ENCODE measurements at regions not wholly inside any gene's neighbourhood (a gene's known extent, or its start where the extent isn't known, plus 50 kb on each side); places are given as distances from the start of the nearest gene placed in this dataset.

DNA sequence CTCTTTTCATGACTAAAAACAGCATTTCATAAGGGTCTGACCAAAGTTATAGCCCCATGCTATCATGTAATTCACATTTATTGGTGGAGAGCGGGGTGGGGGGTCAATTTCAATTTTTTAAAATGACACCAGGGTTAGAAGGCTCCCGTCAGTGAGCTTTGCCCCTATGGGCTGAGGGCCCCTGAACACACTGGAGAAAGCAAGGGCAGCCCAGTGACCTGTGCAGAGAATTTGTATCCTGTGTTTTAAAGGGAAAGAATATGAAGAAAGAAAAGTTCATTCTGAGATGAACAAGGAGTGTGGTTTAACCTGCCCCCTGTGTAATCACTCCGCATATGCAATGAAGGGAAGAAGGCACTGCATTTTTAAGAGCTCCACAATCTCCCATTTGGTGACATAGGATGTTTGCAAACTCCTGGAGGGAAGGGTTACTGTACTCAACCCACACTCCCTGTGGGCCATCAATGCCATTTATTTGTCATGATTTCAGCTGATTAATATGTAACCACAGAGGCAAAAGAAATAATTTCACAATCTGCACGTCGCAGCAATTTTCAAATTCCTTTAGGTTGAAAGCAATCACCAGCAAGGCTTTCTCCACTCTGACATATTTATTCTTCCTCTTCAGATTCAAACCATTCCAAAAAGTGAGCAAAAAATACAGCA is 95.6 kb downstream of the ZNF281 start (continued):
- TF ChIP-seq FOSL2 (CRISPR knock-in tag; IDR thresholded peaks at IDR 0.05) (peak; percentile 40; the same call in 1 of the 2 replicates), HNRNPLL (IDR thresholded peaks at IDR 0.05; ENCODE audit: low read depth, low read length, poor library complexity, severe bottlenecking) (no peak), ZEB1 (IDR thresholded peaks at IDR 0.05; ENCODE audit: insufficient replicate concordance, low read depth) (no peak), RFXAP (CRISPR knock-in tag; IDR thresholded peaks at IDR 0.05; ENCODE audit: borderline replicate concordance) (peak; percentile 43; the same call in 1 of the 2 replicates), MBNL3 (CRISPR knock-in tag; conservative IDR thresholded peaks at IDR 0.05) (no peak), ONECUT2 (CRISPR knock-in tag; IDR thresholded peaks at IDR 0.05) (no peak), HNRNPH1 (optimal IDR thresholded peaks at IDR 0.05; ENCODE audit: low read depth, low read length) (no peak), NFIB (CRISPR knock-in tag; IDR thresholded peaks at IDR 0.05; ENCODE audit: borderline replicate concordance) (no peak), HES4 (CRISPR knock-in tag; IDR thresholded peaks at IDR 0.05; ENCODE audit: borderline replicate concordance) (no peak)
- TF ChIP-seq, protein P1, sequence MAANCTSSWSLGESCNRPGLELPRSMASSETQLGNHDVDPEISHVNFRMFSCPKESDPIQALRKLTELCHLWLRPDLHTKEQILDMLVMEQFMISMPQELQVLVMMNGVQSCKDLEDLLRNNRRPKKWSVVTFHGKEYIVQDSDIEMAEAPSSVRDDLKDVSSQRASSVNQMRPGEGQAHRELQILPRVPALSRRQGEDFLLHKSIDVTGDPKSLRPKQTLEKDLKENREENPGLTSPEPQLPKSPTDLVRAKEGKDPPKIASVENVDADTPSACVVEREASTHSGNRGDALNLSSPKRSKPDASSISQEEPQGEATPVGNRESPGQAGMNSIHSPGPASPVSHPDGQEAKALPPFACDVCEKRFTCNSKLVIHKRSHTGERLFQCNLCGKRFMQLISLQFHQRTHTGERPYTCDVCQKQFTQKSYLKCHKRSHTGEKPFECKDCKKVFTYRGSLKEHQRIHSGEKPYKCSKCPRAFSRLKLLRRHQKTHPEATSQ (CRISPR knock-in tag; IDR thresholded peaks at IDR 0.05; ENCODE audit: borderline replicate concordance) = no peak
- TF ChIP-seq, protein P2, sequence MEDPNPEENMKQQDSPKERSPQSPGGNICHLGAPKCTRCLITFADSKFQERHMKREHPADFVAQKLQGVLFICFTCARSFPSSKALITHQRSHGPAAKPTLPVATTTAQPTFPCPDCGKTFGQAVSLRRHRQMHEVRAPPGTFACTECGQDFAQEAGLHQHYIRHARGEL (CRISPR knock-in tag; IDR thresholded peaks at IDR 0.05) = no peak
- TF ChIP-seq, protein P3, sequence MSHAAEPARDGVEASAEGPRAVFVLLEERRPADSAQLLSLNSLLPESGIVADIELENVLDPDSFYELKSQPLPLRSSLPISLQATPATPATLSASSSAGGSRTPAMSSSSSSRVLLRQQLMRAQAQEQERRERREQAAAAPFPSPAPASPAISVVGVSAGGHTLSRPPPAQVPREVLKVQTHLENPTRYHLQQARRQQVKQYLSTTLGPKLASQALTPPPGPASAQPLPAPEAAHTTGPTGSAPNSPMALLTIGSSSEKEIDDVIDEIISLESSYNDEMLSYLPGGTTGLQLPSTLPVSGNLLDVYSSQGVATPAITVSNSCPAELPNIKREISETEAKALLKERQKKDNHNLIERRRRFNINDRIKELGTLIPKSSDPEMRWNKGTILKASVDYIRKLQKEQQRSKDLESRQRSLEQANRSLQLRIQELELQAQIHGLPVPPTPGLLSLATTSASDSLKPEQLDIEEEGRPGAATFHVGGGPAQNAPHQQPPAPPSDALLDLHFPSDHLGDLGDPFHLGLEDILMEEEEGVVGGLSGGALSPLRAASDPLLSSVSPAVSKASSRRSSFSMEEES (CRISPR knock-in tag; IDR thresholded peaks at IDR 0.05) = no peak
- TF ChIP-seq, protein P4, sequence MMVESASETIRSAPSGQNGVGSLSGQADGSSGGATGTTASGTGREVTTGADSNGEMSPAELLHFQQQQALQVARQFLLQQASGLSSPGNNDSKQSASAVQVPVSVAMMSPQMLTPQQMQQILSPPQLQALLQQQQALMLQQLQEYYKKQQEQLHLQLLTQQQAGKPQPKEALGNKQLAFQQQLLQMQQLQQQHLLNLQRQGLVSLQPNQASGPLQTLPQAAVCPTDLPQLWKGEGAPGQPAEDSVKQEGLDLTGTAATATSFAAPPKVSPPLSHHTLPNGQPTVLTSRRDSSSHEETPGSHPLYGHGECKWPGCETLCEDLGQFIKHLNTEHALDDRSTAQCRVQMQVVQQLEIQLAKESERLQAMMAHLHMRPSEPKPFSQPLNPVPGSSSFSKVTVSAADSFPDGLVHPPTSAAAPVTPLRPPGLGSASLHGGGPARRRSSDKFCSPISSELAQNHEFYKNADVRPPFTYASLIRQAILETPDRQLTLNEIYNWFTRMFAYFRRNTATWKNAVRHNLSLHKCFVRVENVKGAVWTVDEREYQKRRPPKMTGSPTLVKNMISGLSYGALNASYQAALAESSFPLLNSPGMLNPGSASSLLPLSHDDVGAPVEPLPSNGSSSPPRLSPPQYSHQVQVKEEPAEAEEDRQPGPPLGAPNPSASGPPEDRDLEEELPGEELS (CRISPR knock-in tag; IDR thresholded peaks at IDR 0.05) = no peak; the same call in 1 of the 2 replicates
- TF ChIP-seq, protein P5, sequence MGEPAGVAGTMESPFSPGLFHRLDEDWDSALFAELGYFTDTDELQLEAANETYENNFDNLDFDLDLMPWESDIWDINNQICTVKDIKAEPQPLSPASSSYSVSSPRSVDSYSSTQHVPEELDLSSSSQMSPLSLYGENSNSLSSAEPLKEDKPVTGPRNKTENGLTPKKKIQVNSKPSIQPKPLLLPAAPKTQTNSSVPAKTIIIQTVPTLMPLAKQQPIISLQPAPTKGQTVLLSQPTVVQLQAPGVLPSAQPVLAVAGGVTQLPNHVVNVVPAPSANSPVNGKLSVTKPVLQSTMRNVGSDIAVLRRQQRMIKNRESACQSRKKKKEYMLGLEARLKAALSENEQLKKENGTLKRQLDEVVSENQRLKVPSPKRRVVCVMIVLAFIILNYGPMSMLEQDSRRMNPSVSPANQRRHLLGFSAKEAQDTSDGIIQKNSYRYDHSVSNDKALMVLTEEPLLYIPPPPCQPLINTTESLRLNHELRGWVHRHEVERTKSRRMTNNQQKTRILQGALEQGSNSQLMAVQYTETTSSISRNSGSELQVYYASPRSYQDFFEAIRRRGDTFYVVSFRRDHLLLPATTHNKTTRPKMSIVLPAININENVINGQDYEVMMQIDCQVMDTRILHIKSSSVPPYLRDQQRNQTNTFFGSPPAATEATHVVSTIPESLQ (CRISPR knock-in tag; conservative IDR thresholded peaks at IDR 0.05) = no peak

All from HepG2 (cell line).